ENCODE measurements at regions not wholly inside any gene's neighbourhood (a gene's known extent, or its start where the extent isn't known, plus 50 kb on each side); places are given as distances from the start of the nearest gene placed in this dataset.
A peak's percentile ranks its signal among the peaks of the same experiment; 100 is the strongest.

GRCh38 chr2:236366049-236366387 is 101.8 kb upstream of the ASB18 start:
- DNase-seq (no peak), FAIRE-seq (no peak)
- Histone ChIP-seq H3K36me3 (ENCODE audit: control insufficient read depth in 2 of 3, insufficient read depth in 3 of 3, low read length in 3 of 3) (no peaks in the 10 kb centered on the region), H3K27me3 (ENCODE audit: control insufficient read depth, insufficient read depth, low read length) (no peaks in the 10 kb centered on the region), H3K9me3 (ENCODE audit: control insufficient read depth in 2 of 3, insufficient read depth in 1 of 3, low read length in 3 of 3) (no peaks in the 10 kb centered on the region), H3K4me1 (ENCODE audit: control insufficient read depth in 2 of 3, insufficient read depth in 2 of 3, low read depth in 1 of 3, low read length in 3 of 3) (no peaks in the 10 kb centered on the region), H3K4me3 (ENCODE audit: low read length in 3 of 3) (no peak overlapping the region), H3K27ac (ENCODE audit: low read depth in 2 of 2, low read length in 2 of 2) (no peak overlapping the region), H3K9ac (ENCODE audit: low read length in 3 of 3) (no peak overlapping the region)
- intact Hi-C loops (cut with DNase I), result no loop called here
- TF ChIP-seq, protein P1, sequence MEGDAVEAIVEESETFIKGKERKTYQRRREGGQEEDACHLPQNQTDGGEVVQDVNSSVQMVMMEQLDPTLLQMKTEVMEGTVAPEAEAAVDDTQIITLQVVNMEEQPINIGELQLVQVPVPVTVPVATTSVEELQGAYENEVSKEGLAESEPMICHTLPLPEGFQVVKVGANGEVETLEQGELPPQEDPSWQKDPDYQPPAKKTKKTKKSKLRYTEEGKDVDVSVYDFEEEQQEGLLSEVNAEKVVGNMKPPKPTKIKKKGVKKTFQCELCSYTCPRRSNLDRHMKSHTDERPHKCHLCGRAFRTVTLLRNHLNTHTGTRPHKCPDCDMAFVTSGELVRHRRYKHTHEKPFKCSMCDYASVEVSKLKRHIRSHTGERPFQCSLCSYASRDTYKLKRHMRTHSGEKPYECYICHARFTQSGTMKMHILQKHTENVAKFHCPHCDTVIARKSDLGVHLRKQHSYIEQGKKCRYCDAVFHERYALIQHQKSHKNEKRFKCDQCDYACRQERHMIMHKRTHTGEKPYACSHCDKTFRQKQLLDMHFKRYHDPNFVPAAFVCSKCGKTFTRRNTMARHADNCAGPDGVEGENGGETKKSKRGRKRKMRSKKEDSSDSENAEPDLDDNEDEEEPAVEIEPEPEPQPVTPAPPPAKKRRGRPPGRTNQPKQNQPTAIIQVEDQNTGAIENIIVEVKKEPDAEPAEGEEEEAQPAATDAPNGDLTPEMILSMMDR (IDR thresholded peaks at IDR 0.05; ENCODE audit: borderline replicate concordance, extremely low read depth, insufficient read depth), result no peak

GRCh38 chr2:236366397-236366796 is 102.2 kb upstream of the ASB18 start:
- no peaks in the 10 kb centered on the region for H3K4me1 ChIP-seq (ENCODE audit: control insufficient read depth in 2 of 3, insufficient read depth in 2 of 3, low read depth in 1 of 3, low read length in 3 of 3)
- DNase-seq (no peak), FAIRE-seq (no peak)
- H3K9ac ChIP-seq (ENCODE audit: low read length in 3 of 3), result no peak overlapping the region
- H3K4me3 ChIP-seq (ENCODE audit: low read length in 3 of 3), result no peak overlapping the region
- TF ChIP-seq, protein P1 (IDR thresholded peaks at IDR 0.05; ENCODE audit: borderline replicate concordance, extremely low read depth, insufficient read depth), result no peak
- intact Hi-C loops (cut with DNase I), result no loop called here
- no peaks in the 10 kb centered on the region for H3K27me3 ChIP-seq (ENCODE audit: control insufficient read depth, insufficient read depth, low read length)
- no peaks in the 10 kb centered on the region for H3K9me3 ChIP-seq (ENCODE audit: control insufficient read depth in 2 of 3, insufficient read depth in 1 of 3, low read length in 3 of 3)
- H3K27ac ChIP-seq (ENCODE audit: low read depth in 2 of 2, low read length in 2 of 2), result no peak overlapping the region
- no peaks in the 10 kb centered on the region for H3K36me3 ChIP-seq (ENCODE audit: control insufficient read depth in 2 of 3, insufficient read depth in 3 of 3, low read length in 3 of 3)

DNA sequence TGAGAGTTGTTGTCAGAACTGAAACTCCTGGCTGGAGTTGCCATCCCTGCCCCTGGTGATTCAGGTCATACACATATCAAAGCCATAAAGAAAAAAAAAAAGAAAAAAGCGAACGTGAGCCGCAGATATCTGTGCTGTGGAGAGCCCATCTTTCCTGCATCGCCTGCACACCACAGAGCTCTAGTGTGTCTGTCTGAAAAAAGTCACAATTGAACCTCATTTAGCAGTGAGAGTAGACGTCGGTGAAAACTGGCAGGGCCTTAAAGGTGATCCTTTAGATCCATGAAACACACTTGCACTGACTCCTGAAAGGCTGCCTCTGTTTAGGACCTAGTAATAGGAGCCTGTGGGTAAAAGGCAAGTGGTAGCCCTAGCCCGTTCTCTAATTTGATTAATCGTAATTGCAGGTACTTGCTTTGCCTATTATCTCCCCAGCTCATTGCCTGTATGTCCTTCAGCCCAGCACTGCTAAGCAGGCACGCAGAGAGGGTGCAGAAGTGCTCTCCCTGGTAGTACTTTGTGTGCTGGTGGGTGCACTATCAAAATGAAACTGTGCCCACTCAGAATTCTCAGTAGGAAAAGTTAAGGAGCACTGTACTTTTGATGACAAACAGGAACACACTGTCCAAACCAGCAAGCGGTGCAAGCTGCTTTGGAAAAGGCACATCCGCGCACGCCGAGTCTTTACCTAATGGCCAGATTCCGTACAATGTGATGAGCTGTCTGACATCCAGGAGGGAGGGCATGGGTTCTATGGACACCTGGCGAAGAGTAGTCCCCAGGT is 103.5 kb upstream of the ASB18 start:
- Histone ChIP-seq H3K9ac (ENCODE audit: low read length in 3 of 3) (no peak overlapping the region), H3K27me3 (ENCODE audit: control insufficient read depth, insufficient read depth, low read length) (no peaks in the 10 kb centered on the region), H3K9me3 (ENCODE audit: control insufficient read depth in 2 of 3, insufficient read depth in 1 of 3, low read length in 3 of 3) (no peaks in the 10 kb centered on the region), H3K4me1 (ENCODE audit: control insufficient read depth in 2 of 3, insufficient read depth in 2 of 3, low read depth in 1 of 3, low read length in 3 of 3) (no peaks in the 10 kb centered on the region), H3K4me3 (ENCODE audit: low read length in 3 of 3) (no peak overlapping the region), H3K27ac (ENCODE audit: low read depth in 2 of 2, low read length in 2 of 2) (no peak overlapping the region), H3K36me3 (ENCODE audit: control insufficient read depth in 2 of 3, insufficient read depth in 3 of 3, low read length in 3 of 3) (no peaks in the 10 kb centered on the region)
- no peak for DNase-seq
- no peak for FAIRE-seq
- intact Hi-C loops (cut with DNase I), result no loop called here
- TF ChIP-seq, protein P1 (IDR thresholded peaks at IDR 0.05; ENCODE audit: borderline replicate concordance, extremely low read depth, insufficient read depth), result no peak

GRCh38 chr2:236369661-236370062 is 105.5 kb upstream of the ASB18 start:
- H3K9me3 ChIP-seq (ENCODE audit: control insufficient read depth in 2 of 3, insufficient read depth in 1 of 3, low read length in 3 of 3), result no peaks in the 10 kb centered on the region
- H3K27ac ChIP-seq (ENCODE audit: low read depth in 2 of 2, low read length in 2 of 2), result no peak overlapping the region
- intact Hi-C loops (cut with DNase I), result no loop called here
- DNase-seq (peak in 2 of 5 donors; percentile 39 to 70), FAIRE-seq (no peak)
- H3K4me3 ChIP-seq (ENCODE audit: low read length in 3 of 3), result no peak overlapping the region
- no peak overlapping the region for H3K9ac ChIP-seq (ENCODE audit: low read length in 3 of 3)
- H3K27me3 ChIP-seq (ENCODE audit: control insufficient read depth, insufficient read depth, low read length), result no peaks in the 10 kb centered on the region
- TF ChIP-seq, protein P1 (IDR thresholded peaks at IDR 0.05; ENCODE audit: borderline replicate concordance, extremely low read depth, insufficient read depth), result no peak
- no peaks in the 10 kb centered on the region for H3K36me3 ChIP-seq (ENCODE audit: control insufficient read depth in 2 of 3, insufficient read depth in 3 of 3, low read length in 3 of 3)
- H3K4me1 ChIP-seq (ENCODE audit: control insufficient read depth in 2 of 3, insufficient read depth in 2 of 3, low read depth in 1 of 3, low read length in 3 of 3), result no peaks in the 10 kb centered on the region

Measured in kidney (tissue), 13 donors.